GM19351 (cell line): ENCODE measurements at regions not wholly inside any gene's neighbourhood (a gene's known extent, or its start where the extent isn't known, plus 50 kb on each side); places are given as distances from the start of the nearest gene placed in this dataset.

Experiments
- ATAC-seq: cut with Tn5 transposase; IDR thresholded peaks from one replicate; pipeline ENCODE4 v1.9.1; 2021; ENCODE audit warnings: mild to moderate bottlenecking, moderate library complexity; ENCODE audit not compliant: unreplicated experiment

GRCh38 chr15:46383978-46384377, 749.1 kb downstream of the SQOR start:
- no peak for ATAC-seq

DNA sequence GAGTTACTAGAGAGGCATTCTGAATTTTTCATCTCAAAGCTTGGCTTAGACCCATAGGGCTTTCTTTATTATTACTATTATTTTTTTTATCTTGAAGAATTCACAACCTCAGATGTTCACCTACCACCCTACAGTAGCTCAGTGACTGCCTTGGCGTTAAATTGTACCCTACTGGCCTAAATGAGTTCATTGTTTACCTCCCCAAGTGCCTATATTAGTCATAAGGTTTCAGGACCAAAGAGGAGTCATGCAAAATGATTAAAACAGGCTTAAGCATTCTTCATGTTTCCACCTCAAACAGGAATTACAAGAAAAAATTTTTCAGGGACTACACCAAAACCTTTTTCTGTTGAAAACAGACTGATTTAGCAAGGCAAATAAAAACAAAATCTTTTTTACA, 751.5 kb downstream of the SQOR start:
- ATAC-seq, result no peak

DNA sequence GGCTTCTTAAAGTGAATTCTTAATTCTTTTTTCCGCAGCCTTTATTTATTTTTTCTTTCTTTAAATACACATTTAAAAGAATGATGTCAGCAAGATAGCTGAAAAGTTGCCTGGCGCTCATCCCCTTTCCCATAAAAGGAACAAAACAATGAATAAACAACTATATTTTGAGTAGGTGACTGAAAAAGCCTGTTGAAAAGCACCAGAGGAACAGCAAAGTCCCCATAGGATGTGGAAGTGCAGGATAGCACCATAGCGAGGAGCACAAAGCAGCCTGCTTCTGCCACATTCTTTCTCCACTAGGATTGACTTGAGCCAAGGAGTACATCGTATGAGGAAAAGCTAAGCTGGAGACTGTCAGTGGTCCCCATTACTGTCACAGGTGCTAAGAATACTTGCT, 754.9 kb downstream of the SQOR start:
- ATAC-seq, result no peak

DNA sequence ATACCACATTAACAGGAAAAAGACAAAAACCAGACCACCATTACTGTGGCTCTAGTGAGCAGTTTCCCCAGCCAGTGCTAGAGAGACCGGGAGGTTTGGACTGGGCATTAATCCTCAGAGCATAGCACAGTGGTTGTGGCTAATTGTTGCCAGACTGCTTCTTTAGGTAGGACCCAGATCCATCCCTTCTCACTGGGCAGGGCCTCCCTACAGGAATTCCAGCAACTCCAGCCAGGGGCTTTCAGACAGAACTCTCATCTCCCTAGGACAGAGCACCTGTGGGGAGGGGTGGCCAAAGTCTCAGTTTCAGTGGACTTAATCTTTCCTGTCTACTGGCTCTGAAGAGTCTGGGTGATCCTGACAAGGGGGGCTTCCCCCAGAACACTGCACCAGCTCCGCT, 759.6 kb downstream of the SQOR start:
- no peak for ATAC-seq

GRCh38 chr15:46408312-46408711, 773.5 kb downstream of the SQOR start:
- ATAC-seq, result no peak

DNA sequence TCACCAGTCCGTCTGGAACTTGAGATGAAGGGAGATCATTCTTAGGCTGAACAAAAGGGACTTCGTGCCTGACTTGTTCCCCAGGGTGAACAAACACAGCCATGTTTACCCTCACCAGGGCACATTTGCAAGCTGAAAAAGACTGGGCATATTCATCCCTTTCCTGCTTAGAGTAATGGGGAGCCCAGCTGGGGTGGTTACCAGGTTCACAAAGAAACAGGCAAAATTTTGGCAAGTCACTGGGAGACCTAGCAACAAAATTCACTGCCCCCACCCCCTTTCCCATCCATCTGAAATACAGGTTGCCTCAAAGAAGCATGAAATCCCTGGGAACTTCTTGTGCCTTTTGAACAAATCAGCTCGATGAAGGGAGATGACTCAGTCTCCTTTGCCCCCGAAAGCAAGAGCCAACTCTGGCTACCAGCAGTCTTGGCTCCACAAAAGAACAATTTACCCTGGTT, 775.0 kb downstream of the SQOR start:
- no peak for ATAC-seq

DNA sequence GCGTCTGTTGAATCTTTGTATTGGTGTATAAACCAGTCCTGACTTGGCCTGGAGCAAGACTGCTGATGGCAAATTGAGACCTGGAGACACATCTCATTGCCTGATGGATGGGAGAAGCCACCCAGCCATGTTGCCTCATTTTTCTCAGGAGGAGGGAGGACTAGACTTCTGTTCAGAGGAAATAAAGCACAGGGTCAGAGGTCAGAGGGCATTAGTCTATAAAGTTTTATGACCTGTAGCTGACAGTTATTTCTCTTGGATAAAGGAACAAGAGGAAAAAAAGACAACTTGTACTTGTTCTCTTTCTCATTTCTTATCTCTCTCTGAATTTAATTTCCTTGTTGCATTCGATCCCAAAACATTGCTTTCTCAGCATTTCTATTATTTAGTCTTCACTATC, 775.9 kb downstream of the SQOR start:
- no peak for ATAC-seq

DNA sequence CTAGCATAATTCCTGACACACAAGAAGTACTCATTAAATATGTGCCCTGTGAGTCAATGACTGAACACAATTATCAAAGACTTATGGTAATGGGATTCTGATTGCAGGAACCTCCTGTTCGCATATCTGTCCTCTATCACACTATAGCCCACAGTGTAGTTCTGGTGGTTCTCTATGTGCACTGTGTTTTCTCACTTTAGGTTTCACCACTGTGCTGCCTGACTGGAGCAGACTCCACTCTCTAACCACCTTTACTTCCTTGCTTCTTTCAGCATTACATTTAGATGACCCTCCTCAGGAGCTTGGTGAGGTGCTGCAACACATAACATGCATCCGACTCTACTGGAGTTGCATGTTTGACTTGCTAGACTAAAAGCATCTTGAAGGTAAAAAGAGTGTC, 777.1 kb downstream of the SQOR start:
- no peak for ATAC-seq

GRCh38 chr15:46413799-46414198, 779.0 kb downstream of the SQOR start:
- no peak for ATAC-seq

DNA sequence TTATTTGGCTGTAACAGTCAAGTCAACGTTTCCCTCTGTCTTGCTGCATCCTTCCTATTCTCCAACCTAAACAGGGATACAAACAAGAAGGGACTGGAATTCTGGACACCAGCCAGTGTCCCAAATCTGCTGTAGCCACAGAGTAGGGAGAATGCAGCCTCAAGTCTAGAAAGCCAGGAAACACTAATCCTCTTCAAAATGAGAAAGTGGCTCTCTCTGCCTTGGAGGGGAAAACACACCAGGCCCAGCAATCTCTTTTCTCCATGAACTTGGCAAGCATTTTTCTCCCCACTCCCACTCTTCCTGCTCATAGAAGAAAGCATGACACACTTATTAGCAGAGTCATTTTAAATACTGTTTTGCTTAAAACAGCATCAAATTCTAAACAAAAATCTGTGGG, 781.7 kb downstream of the SQOR start:
- ATAC-seq, result no peak

DNA sequence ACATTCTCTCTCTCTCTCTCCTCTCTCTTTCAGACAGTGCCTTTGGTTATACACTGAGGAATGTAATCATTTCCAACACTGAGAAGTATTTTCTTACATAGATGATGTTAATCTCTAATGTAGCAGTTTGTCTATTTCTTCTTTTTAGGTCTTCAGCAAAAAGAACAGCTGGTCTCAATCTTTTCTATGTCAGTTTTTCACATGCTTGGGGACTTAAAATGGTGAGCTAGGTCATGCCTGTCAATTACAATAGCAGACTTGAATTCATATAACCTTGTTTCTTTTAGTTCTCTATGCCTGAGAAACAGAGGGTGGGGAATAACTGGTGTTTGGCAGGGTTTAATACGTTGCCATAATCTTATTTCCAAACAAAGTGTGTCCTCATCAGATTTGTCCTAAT, 786.2 kb downstream of the SQOR start:
- ATAC-seq, result no peak

DNA sequence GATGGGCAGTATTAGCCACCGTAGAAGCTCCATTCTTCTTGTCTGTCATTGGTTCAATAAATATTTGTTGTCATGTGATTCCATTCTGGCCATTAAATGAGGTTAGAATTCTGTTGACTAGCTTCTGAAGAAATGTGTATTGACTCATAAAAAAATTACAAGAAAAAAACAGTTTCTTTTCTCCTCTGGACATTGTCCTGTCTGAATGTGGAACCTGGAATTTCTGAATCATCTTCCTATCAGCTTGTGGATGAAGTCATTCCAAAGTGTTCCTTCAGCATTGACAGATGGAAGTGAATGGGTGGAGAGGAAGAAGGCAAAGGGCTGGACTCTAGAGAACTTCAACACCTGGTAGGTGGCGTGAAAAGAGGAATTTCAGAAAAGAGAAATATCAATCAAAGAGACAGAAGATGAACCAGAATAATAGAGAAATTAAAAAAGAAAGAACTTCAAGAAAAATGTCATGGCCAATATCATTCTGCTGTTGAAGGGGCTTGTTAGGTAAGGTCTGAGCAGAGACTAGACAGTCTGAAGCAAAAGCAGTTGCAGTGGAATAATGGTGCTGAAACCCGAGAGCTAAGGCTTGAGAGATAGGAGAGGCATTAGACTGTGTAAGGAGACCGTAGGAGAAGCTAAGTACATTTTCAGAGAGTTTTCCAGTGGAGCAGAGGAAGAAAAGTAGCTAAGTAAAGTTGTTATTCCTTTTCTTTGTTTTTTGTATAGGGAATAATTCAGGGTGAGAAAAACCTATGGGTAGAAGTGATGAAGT, 806.6 kb downstream of the SQOR start:
- ATAC-seq, result no peak

DNA sequence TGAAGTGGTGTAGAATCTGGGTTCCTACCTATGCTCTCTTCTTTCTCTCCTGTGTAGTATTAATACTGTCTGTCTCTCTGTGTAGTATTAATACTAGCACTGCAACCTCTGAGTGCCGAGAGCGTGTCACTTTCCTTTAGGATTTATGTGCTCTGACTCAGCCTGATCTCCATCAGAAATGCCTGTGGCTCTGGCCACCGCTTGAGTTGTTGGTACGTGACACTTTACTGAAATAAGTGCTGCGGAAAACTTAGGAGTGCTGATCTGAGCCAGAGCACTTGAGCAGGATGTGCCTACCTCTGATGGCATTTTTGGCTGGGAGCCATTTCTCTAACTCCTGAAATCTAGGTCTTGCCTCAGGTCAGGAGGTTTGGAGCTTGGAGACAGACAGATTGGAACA, 807.4 kb downstream of the SQOR start:
- ATAC-seq, result no peak

GRCh38 chr15:46442901-46443590, 808.2 kb downstream of the SQOR start:
- ATAC-seq, result no peak

GRCh38 chr15:46450112-46450809, 815.4 kb downstream of the SQOR start:
- ATAC-seq, result no peak

- no peak for ATAC-seq
Observed at GRCh38 chr15:46450810-46451182, 816.0 kb downstream of the SQOR start.

GRCh38 chr15:46452297-46452820, 817.5 kb downstream of the SQOR start:
- ATAC-seq, result no peak

- no peak for ATAC-seq
Observed at GRCh38 chr15:46456456-46456855, 821.6 kb downstream of the SQOR start.

- no peak for ATAC-seq
Observed at GRCh38 chr15:46460431-46461094, 825.7 kb downstream of the SQOR start.

DNA sequence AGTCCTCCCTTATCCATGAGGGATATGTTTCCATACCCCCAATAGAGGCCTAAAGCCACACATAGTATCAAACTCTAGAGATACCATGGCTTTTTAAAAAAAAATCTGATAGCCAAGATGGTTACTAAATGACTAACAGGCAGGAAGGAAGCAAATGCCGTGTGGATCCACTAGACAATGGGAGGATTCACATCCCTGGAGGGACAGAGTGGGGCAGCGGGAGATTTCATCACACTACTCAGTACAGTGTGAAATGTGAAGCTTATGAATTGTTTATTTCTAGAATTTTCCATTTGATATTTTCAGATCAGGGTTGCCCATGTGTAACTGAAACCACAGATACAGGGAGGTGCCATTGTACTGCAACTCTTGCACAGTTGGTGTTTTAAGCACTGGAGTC, 826.6 kb downstream of the SQOR start:
- ATAC-seq, result no peak

DNA sequence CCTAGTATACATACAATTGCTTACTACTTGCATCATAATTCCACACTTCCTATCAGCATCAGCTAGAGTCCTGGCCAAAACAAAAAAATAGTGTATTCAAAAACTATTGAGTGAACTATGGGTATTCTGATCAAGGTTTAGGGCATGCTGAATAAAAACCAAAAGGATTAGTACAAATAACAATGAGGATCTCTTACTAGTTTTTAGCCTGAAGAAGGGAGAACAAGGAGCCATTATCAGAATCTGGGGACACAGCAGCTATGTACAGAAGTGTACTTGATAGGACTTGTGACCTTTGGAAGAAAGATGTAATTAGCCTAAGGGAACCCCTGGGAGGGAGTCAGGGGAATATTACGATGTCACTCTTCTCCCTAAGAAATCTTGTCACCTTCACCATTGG, 832.2 kb downstream of the SQOR start:
- ATAC-seq, result no peak
